RKO (cell line): ENCODE measurements at regions not wholly inside any gene's neighbourhood (a gene's known extent, or its start where the extent isn't known, plus 50 kb on each side); places are given as distances from the start of the nearest gene placed in this dataset.
A peak's percentile ranks its signal among the peaks of the same experiment; 100 is the strongest.
"Not testable (repeated sequence)": the region's sequence is repeated elsewhere in the genome, so short reads cannot be mapped to it uniquely, and the experiment has no call there.

Source experiments
- DNase-seq: peaks from one replicate; pipeline ENCODE4 v3.0.0-alpha.2; 2016; ENCODE audit warnings: low spot score

- no peak for DNase-seq
Observed at GRCh38 chrX:113919387-113919786, 664.5 kb upstream of the HTR2C start.

- no peak for DNase-seq
Observed at GRCh38 chrX:113906168-113906567, 677.7 kb upstream of the HTR2C start.

GRCh38 chrX:113892891-113893290 is 691.0 kb upstream of the HTR2C start:
- DNase-seq: no peak

- DNase-seq: no peak
Observed at GRCh38 chrX:113892401-113892800, 691.5 kb upstream of the HTR2C start.

GRCh38 chrX:113873056-113873455 is 710.8 kb upstream of the HTR2C start:
- no peak for DNase-seq

GRCh38 chrX:113868711-113869110 is 715.2 kb upstream of the HTR2C start:
- no peak for DNase-seq

- DNase-seq: no peak
Observed at GRCh38 chrX:113868177-113868576, 715.7 kb upstream of the HTR2C start.

GRCh38 chrX:113849408-113849807 is 734.5 kb upstream of the HTR2C start:
- DNase-seq: no peak

GRCh38 chrX:113833096-113834055 is 750.5 kb upstream of the HTR2C start:
- no peak for DNase-seq

GRCh38 chrX:113828470-113828869 is 755.4 kb upstream of the HTR2C start:
- no peak for DNase-seq

- no peak for DNase-seq
Observed at GRCh38 chrX:113818346-113818745, 765.5 kb upstream of the HTR2C start.

- DNase-seq: no peak
Observed at GRCh38 chrX:113804819-113805218, 779.1 kb upstream of the HTR2C start.

GRCh38 chrX:113804291-113804690 is 779.6 kb upstream of the HTR2C start:
- no peak for DNase-seq

- DNase-seq: no peak
Observed at GRCh38 chrX:113802837-113803236, 781.0 kb upstream of the HTR2C start.

- DNase-seq: no peak
Observed at GRCh38 chrX:113800955-113801354, 782.9 kb upstream of the HTR2C start.

GRCh38 chrX:113793563-113793962 is 790.3 kb upstream of the HTR2C start:
- DNase-seq: no peak

GRCh38 chrX:113790987-113791386 is 792.9 kb upstream of the HTR2C start:
- DNase-seq: peak; percentile 3

GRCh38 chrX:113784754-113785153 is 799.1 kb upstream of the HTR2C start:
- not testable (repeated sequence) for DNase-seq

GRCh38 chrX:113770806-113771205 is 813.1 kb upstream of the HTR2C start:
- DNase-seq: no peak

GRCh38 chrX:113770071-113770470 is 813.8 kb upstream of the HTR2C start:
- DNase-seq: no peak

GRCh38 chrX:113759422-113759821 is 824.5 kb upstream of the HTR2C start:
- DNase-seq: no peak

- no peak for DNase-seq
Observed at GRCh38 chrX:113747274-113747973, 836.5 kb upstream of the HTR2C start.

GRCh38 chrX:113743069-113743468 is 840.8 kb upstream of the HTR2C start:
- no peak for DNase-seq
